ENCODE measurements at regions not wholly inside any gene's neighbourhood (a gene's known extent, or its start where the extent isn't known, plus 50 kb on each side); places are given as distances from the start of the nearest gene placed in this dataset.

GRCh38 chr10:2987185-2987768, 80.1 kb upstream of the PFKP start:
- peaks cover 0 to 20% (median 15%) of the 10 kb centered on the region in 4 donors for H3K4me1 ChIP-seq
- no peaks in the 10 kb centered on the region for H3K9me3 ChIP-seq
- H3K4me3 ChIP-seq = no peak overlapping the region
- TF ChIP-seq POLR2AphosphoS5 (IDR thresholded peaks at IDR 0.05) = no peak
- TF ChIP-seq, protein P1, sequence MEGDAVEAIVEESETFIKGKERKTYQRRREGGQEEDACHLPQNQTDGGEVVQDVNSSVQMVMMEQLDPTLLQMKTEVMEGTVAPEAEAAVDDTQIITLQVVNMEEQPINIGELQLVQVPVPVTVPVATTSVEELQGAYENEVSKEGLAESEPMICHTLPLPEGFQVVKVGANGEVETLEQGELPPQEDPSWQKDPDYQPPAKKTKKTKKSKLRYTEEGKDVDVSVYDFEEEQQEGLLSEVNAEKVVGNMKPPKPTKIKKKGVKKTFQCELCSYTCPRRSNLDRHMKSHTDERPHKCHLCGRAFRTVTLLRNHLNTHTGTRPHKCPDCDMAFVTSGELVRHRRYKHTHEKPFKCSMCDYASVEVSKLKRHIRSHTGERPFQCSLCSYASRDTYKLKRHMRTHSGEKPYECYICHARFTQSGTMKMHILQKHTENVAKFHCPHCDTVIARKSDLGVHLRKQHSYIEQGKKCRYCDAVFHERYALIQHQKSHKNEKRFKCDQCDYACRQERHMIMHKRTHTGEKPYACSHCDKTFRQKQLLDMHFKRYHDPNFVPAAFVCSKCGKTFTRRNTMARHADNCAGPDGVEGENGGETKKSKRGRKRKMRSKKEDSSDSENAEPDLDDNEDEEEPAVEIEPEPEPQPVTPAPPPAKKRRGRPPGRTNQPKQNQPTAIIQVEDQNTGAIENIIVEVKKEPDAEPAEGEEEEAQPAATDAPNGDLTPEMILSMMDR (IDR thresholded peaks at IDR 0.05) = no peak
- TF ChIP-seq EP300 (IDR thresholded peaks at IDR 0.05; ENCODE audit: low read depth) = no peak
- TF ChIP-seq POLR2A (IDR thresholded peaks at IDR 0.05) = no peak
- peaks cover 4% of the 10 kb centered on the region for H3K27me3 ChIP-seq
- peak overlapping the region in 3 of 4 donors; percentile 75 to 81 (median 78) for H3K27ac ChIP-seq
- in situ Hi-C loops (cut with MboI; ENCODE audit: low pct_ligation_motif_present in 1 of 4, low pct_unique_long_range_greater_than_20kb in 1 of 4, low sequenced_read_pairs in 3 of 4) (no loop called here), intact Hi-C loops (cut with DNase I; ENCODE audit: low total_unique reads) (no loop called here)
- H3K36me3 ChIP-seq = no peaks in the 10 kb centered on the region
- no peak for DNase-seq
- 38 to 50% methylated on average over 2 of the region's 2 CpGs for WGBS, 2 donors (ENCODE audit: low coverage in 1 of 2)

GRCh38 chr10:2986391-2986801, 81.0 kb upstream of the PFKP start:
- in situ Hi-C loops (cut with MboI; ENCODE audit: low pct_ligation_motif_present in 1 of 4, low pct_unique_long_range_greater_than_20kb in 1 of 4, low sequenced_read_pairs in 3 of 4) (no loop called here), intact Hi-C loops (cut with DNase I; ENCODE audit: low total_unique reads) (no loop called here)
- WGBS, 2 donors (ENCODE audit: low coverage in 1 of 2) = 13 to 43% methylated on average over 1 to 11 of the region's 11 CpGs
- H3K9me3 ChIP-seq = no peaks in the 10 kb centered on the region
- H3K4me3 ChIP-seq = peak overlapping the region in 3 of 4 donors; percentile 5 to 35 (median 8)
- peaks cover 0 to 20% (median 15%) of the 10 kb centered on the region in 4 donors for H3K4me1 ChIP-seq
- H3K27me3 ChIP-seq = peaks cover 4% of the 10 kb centered on the region
- TF ChIP-seq, protein P1 (IDR thresholded peaks at IDR 0.05) = no peak
- TF ChIP-seq POLR2A (IDR thresholded peaks at IDR 0.05) (no peak), EP300 (IDR thresholded peaks at IDR 0.05; ENCODE audit: low read depth) (no peak)
- no peaks in the 10 kb centered on the region for H3K36me3 ChIP-seq
- DNase-seq = peak; percentile 49
- peak overlapping the region; percentile 73 to 81 (median 76) for H3K27ac ChIP-seq

DNA sequence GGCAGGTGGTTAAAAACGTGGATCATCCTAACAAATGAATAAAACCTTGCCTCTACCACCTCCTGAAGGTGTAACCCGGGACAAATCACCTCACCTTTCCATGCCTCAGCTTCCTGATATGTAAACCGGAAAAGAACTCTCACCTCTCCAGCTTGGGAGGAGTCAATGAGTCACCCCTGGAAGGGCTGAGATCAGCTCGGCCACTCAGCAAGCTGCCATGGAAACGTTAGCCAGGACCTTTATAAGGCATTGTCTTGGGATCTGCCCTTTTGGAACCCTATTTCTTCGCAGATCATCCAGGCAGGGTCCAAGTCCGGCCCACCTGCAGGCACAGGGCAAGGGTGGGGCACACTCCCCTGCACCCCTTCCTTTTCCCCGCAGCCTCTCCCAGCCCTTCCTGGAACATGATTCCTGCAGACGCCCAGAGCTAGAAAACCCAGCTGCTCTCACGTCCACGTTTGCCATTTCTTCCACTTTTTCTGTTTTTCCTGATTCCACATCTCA, 81.6 kb upstream of the PFKP start:
- H3K4me1 ChIP-seq = peaks cover 0 to 20% (median 15%) of the 10 kb centered on the region in 4 donors
- in situ Hi-C loops (cut with MboI; ENCODE audit: low pct_ligation_motif_present in 1 of 4, low pct_unique_long_range_greater_than_20kb in 1 of 4, low sequenced_read_pairs in 3 of 4) (no loop called here), intact Hi-C loops (cut with DNase I; ENCODE audit: low total_unique reads) (no loop called here)
- DNase-seq = peak; percentile 75
- H3K36me3 ChIP-seq = no peaks in the 10 kb centered on the region
- H3K9me3 ChIP-seq = no peaks in the 10 kb centered on the region
- 20 to 21% methylated on average over 3 to 11 of the region's 11 CpGs for WGBS, 2 donors (ENCODE audit: low coverage in 1 of 2)
- H3K4me3 ChIP-seq = peak overlapping the region in 2 of 4 donors; percentile 5 to 35
- peaks cover 4% of the 10 kb centered on the region for H3K27me3 ChIP-seq
- H3K27ac ChIP-seq = peak overlapping the region; percentile 73 to 81 (median 76)
- TF ChIP-seq, protein P1 (IDR thresholded peaks at IDR 0.05) = peak in 1 of 5 experiments; percentile 9
- TF ChIP-seq POLR2AphosphoS5 (IDR thresholded peaks at IDR 0.05) (peak in 2 of 3 donors; percentile 29 to 43), POLR2A (IDR thresholded peaks at IDR 0.05) (peak; percentile 54), EP300 (IDR thresholded peaks at IDR 0.05; ENCODE audit: low read depth) (no peak)

DNA sequence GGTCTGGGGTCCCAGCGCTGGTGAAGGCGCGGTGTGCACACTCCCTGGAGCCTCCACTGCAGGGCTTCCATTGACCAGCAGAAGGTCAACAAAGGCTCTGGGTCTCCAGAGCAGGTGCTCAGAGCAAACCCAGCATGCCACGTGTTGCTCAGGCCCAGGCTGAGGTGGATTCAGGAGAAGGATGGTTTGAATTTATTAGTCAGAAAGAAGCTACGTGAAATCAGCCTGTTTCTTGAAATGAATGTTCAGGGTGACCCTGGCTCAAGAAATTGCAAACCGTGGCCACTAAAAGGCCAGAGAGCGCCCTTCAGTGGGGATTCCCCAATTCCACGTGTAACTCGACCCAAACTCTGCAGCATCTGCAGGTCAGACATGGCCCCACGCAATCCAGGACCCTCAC, 82.7 kb upstream of the PFKP start:
- no peak for DNase-seq
- in situ Hi-C loops (cut with MboI; ENCODE audit: low pct_ligation_motif_present in 1 of 4, low pct_unique_long_range_greater_than_20kb in 1 of 4, low sequenced_read_pairs in 3 of 4) (no loop called here), intact Hi-C loops (cut with DNase I; ENCODE audit: low total_unique reads) (no loop called here)
- WGBS, 2 donors (ENCODE audit: low coverage in 1 of 2) = 60 to 86% methylated on average over 1 to 10 of the region's 10 CpGs
- H3K4me3 ChIP-seq = no peak overlapping the region
- peaks cover 0 to 20% (median 13%) of the 10 kb centered on the region in 4 donors for H3K4me1 ChIP-seq
- H3K27me3 ChIP-seq = peaks cover 4% of the 10 kb centered on the region
- H3K9me3 ChIP-seq = no peaks in the 10 kb centered on the region
- H3K27ac ChIP-seq = no peak overlapping the region
- TF ChIP-seq EP300 (IDR thresholded peaks at IDR 0.05; ENCODE audit: low read depth) = no peak
- no peak for TF ChIP-seq POLR2A (IDR thresholded peaks at IDR 0.05)
- TF ChIP-seq POLR2AphosphoS5 (IDR thresholded peaks at IDR 0.05) = no peak
- TF ChIP-seq, protein P1 (IDR thresholded peaks at IDR 0.05) = no peak
- no peaks in the 10 kb centered on the region for H3K36me3 ChIP-seq
